ENCODE measurements at regions not wholly inside any gene's neighbourhood (a gene's known extent, or its start where the extent isn't known, plus 50 kb on each side); places are given as distances from the start of the nearest gene placed in this dataset.
"Not testable (repeated sequence)": the region's sequence is repeated elsewhere in the genome, so short reads cannot be mapped to it uniquely, and the experiment has no call there.

GRCh38 chr12:40431169-40431568, 206.4 kb downstream of the LRRK2 start:
- TF ChIP-seq POLR2A (IDR thresholded peaks at IDR 0.05; ENCODE audit: low read length) (no peak), GATA1 (IDR thresholded peaks at IDR 0.05; ENCODE audit: low read depth, low read length) (no peak)
- no peak for DNase-seq

- no peak for DNase-seq
- TF ChIP-seq GATA1 (IDR thresholded peaks at IDR 0.05; ENCODE audit: low read depth, low read length), result no peak
- no peak for TF ChIP-seq POLR2A (IDR thresholded peaks at IDR 0.05; ENCODE audit: low read length)
These were observed 210.5 kb downstream of the LRRK2 start for GRCh38 chr12:40435251-40435650.

GRCh38 chr12:40435951-40436350, 211.2 kb downstream of the LRRK2 start:
- no peak for DNase-seq
- TF ChIP-seq POLR2A (IDR thresholded peaks at IDR 0.05; ENCODE audit: low read length) (no peak), GATA1 (IDR thresholded peaks at IDR 0.05; ENCODE audit: low read depth, low read length) (no peak)

GRCh38 chr12:40436564-40436963, 211.8 kb downstream of the LRRK2 start:
- DNase-seq, result no peak
- TF ChIP-seq POLR2A (IDR thresholded peaks at IDR 0.05; ENCODE audit: low read length), result no peak
- TF ChIP-seq GATA1 (IDR thresholded peaks at IDR 0.05; ENCODE audit: low read depth, low read length), result no peak

GRCh38 chr12:40439771-40440492, 215.1 kb downstream of the LRRK2 start:
- no peak for DNase-seq
- no peak for TF ChIP-seq POLR2A (IDR thresholded peaks at IDR 0.05; ENCODE audit: low read length)
- no peak for TF ChIP-seq GATA1 (IDR thresholded peaks at IDR 0.05; ENCODE audit: low read depth, low read length)

- no peak for DNase-seq
- no peak for TF ChIP-seq GATA1 (IDR thresholded peaks at IDR 0.05; ENCODE audit: low read depth, low read length)
- no peak for TF ChIP-seq POLR2A (IDR thresholded peaks at IDR 0.05; ENCODE audit: low read length)
These were observed 219.4 kb downstream of the LRRK2 start for GRCh38 chr12:40444174-40444573.

- TF ChIP-seq POLR2A (IDR thresholded peaks at IDR 0.05; ENCODE audit: low read length) (no peak), GATA1 (IDR thresholded peaks at IDR 0.05; ENCODE audit: low read depth, low read length) (no peak)
- peak; percentile 3 to 12 for DNase-seq
These were observed 221.6 kb downstream of the LRRK2 start for GRCh38 chr12:40446385-40446784.

- DNase-seq, result not testable (repeated sequence)
These were observed 223.7 kb downstream of the LRRK2 start for GRCh38 chr12:40448523-40448922.

GRCh38 chr12:40451661-40452060, 226.9 kb downstream of the LRRK2 start:
- TF ChIP-seq POLR2A (IDR thresholded peaks at IDR 0.05; ENCODE audit: low read length) (no peak), GATA1 (IDR thresholded peaks at IDR 0.05; ENCODE audit: low read depth, low read length) (no peak)
- no peak for DNase-seq

GRCh38 chr12:40464121-40464520, 228.1 kb upstream of the CNTN1 start:
- TF ChIP-seq POLR2A (IDR thresholded peaks at IDR 0.05; ENCODE audit: low read length) (no peak), GATA1 (IDR thresholded peaks at IDR 0.05; ENCODE audit: low read depth, low read length) (no peak)
- DNase-seq, result no peak

- no peak for DNase-seq
- TF ChIP-seq POLR2A (IDR thresholded peaks at IDR 0.05; ENCODE audit: low read length) (no peak), GATA1 (IDR thresholded peaks at IDR 0.05; ENCODE audit: low read depth, low read length) (no peak)
These were observed 222.5 kb upstream of the CNTN1 start for GRCh38 chr12:40469736-40470135.

- no peak for DNase-seq
- no peak for TF ChIP-seq POLR2A (IDR thresholded peaks at IDR 0.05; ENCODE audit: low read length)
- TF ChIP-seq GATA1 (IDR thresholded peaks at IDR 0.05; ENCODE audit: low read depth, low read length), result no peak
These were observed 218.3 kb upstream of the CNTN1 start for GRCh38 chr12:40473962-40474361.

- TF ChIP-seq POLR2A (IDR thresholded peaks at IDR 0.05; ENCODE audit: low read length) (no peak), GATA1 (IDR thresholded peaks at IDR 0.05; ENCODE audit: low read depth, low read length) (no peak)
- DNase-seq, result no peak
These were observed 217.6 kb upstream of the CNTN1 start for GRCh38 chr12:40474630-40475029.

- no peak for DNase-seq
- TF ChIP-seq GATA1 (IDR thresholded peaks at IDR 0.05; ENCODE audit: low read depth, low read length) (no peak), POLR2A (IDR thresholded peaks at IDR 0.05; ENCODE audit: low read length) (no peak)
These were observed 192.4 kb upstream of the CNTN1 start for GRCh38 chr12:40499856-40500255.

- no peak for DNase-seq
- TF ChIP-seq POLR2A (IDR thresholded peaks at IDR 0.05; ENCODE audit: low read length), result no peak
- no peak for TF ChIP-seq GATA1 (IDR thresholded peaks at IDR 0.05; ENCODE audit: low read depth, low read length)
These were observed 189.9 kb upstream of the CNTN1 start for GRCh38 chr12:40502322-40502721.

- TF ChIP-seq GATA1 (IDR thresholded peaks at IDR 0.05; ENCODE audit: low read depth, low read length), result no peak
- TF ChIP-seq POLR2A (IDR thresholded peaks at IDR 0.05; ENCODE audit: low read length), result no peak
- no peak for DNase-seq
These were observed 186.9 kb upstream of the CNTN1 start for GRCh38 chr12:40505327-40505726.
